GM23338 (cell line): ENCODE measurements at regions not wholly inside any gene's neighbourhood (a gene's known extent, or its start where the extent isn't known, plus 50 kb on each side); places are given as distances from the start of the nearest gene placed in this dataset.
A peak's percentile ranks its signal among the peaks of the same experiment; 100 is the strongest.

Source experiments
- ATAC-seq: fragments of 200-7000 bp; cut with Tn5 transposase; 3 replicates; pipeline ENCODE4 v1.9.1; 2020
- DNase-seq: peaks from one replicate; pipeline ENCODE4 v3.0.0-alpha.2; 2015; ENCODE audit warnings: low spot score
- H2AFZ ChIP-seq: fragments of 200-600 bp; sonication (generic); 2 replicates; pipeline ENCODE4 v1.8.0; 2016; ENCODE audit warnings: antibody characterized with exemption, mild to moderate bottlenecking, moderate library complexity
- H3F3A ChIP-seq: fragments of 200-600 bp; sonication (generic); replicated peaks from 2 replicates; pipeline ENCODE4 v1.8.0; 2017; ENCODE audit warnings: antibody characterized with exemption, mixed run types, low read depth
- H3K27ac ChIP-seq: fragments of 200-600 bp; sonication (generic); 2 replicates; pipeline ENCODE4 v1.6.1; 2016; ENCODE audit warnings: low read depth
- H3K27me3 ChIP-seq: fragments of 200-600 bp; sonication (generic); 2 replicates; pipeline ENCODE4 v1.8.0; 2016; ENCODE audit warnings: mild to moderate bottlenecking, mixed run types, moderate library complexity; ENCODE audit not compliant: insufficient read depth
- H3K36me3 ChIP-seq: fragments of 200-600 bp; sonication (generic); 2 replicates; pipeline ENCODE4 v1.8.0; 2016; ENCODE audit warnings: mild to moderate bottlenecking; ENCODE audit not compliant: insufficient read depth
- H3K4me1 ChIP-seq: fragments of 200-600 bp; sonication (generic); 2 replicates; pipeline ENCODE4 v1.8.0; 2016; ENCODE audit warnings: mild to moderate bottlenecking, moderate library complexity; ENCODE audit not compliant: insufficient read depth
- H3K4me2 ChIP-seq: fragments of 200-600 bp; sonication (generic); 2 replicates; pipeline ENCODE4 v1.7.1; 2017; ENCODE audit warnings: mixed run types
- H3K4me3 ChIP-seq: fragments of 200-600 bp; sonication (generic); 2 replicates; pipeline ENCODE4 v1.6.1; 2016; ENCODE audit warnings: mixed run types
- H3K79me2 ChIP-seq: fragments of 200-600 bp; sonication (generic); replicated peaks from 2 replicates; pipeline ENCODE4 v1.8.0; 2017; ENCODE audit warnings: mild to moderate bottlenecking; ENCODE audit not compliant: insufficient read depth
- H3K9me2 ChIP-seq: fragments of 200-600 bp; sonication (generic); 2 replicates; pipeline ENCODE4 v1.8.0; 2017; ENCODE audit not compliant: insufficient read depth
- H4K20me1 ChIP-seq: fragments of 200-600 bp; sonication (generic); replicated peaks from 2 replicates; pipeline ENCODE4 v1.8.0; 2017; ENCODE audit warnings: mild to moderate bottlenecking; ENCODE audit not compliant: insufficient read depth
- H3K27ac Mint-ChIP-seq: 2 replicates; pipeline ENCODE4 v1.8.0; 2020; ENCODE audit warnings: inconsistent platforms, mild to moderate bottlenecking, moderate library complexity, mixed read lengths
- H3K27me3 Mint-ChIP-seq: 3 replicates; pipeline ENCODE4 v1.8.0; 2022; ENCODE audit warnings: low read depth, mild to moderate bottlenecking, moderate library complexity, mixed read lengths, inconsistent platforms; ENCODE audit not compliant: insufficient read depth, poor library complexity
- H3K36me3 Mint-ChIP-seq: 3 replicates; pipeline ENCODE4 v1.8.0; 2021; ENCODE audit warnings: low read depth, mild to moderate bottlenecking, inconsistent platforms, moderate library complexity, mixed read lengths
- H3K4me1 Mint-ChIP-seq: 3 replicates; pipeline ENCODE4 v1.8.0; 2020; ENCODE audit warnings: mild to moderate bottlenecking, inconsistent platforms, mixed read lengths
- H3K4me3 Mint-ChIP-seq: 3 replicates; pipeline ENCODE4 v1.8.0; 2021; ENCODE audit warnings: moderate library complexity, mild to moderate bottlenecking, inconsistent platforms, mixed read lengths
- H3K9me3 Mint-ChIP-seq: 3 replicates; pipeline ENCODE4 v1.8.0; 2020; ENCODE audit warnings: moderate library complexity, mild to moderate bottlenecking, inconsistent platforms, mixed read lengths
- CREB1 ChIP-seq: fragments of 250-450 bp; sonication (Bioruptor Pico); IDR thresholded peaks from 2 replicates; pipeline ENCODE4 v1.5.0; 2020; ENCODE audit warnings: low read depth, mild to moderate bottlenecking, moderate library complexity
- EZH2 ChIP-seq: fragments of 200-600 bp; sonication (generic); IDR thresholded peaks from one replicate; pipeline ENCODE4 v1.8.0; 2017; ENCODE audit warnings: antibody characterized with exemption, mild to moderate bottlenecking, low read depth; ENCODE audit not compliant: unreplicated experiment
- EZH2phosphoT487 ChIP-seq: fragments of 200-600 bp; sonication (generic); IDR thresholded peaks from one replicate; pipeline ENCODE4 v1.8.1; 2018; ENCODE audit warnings: antibody characterized with exemption; ENCODE audit not compliant: unreplicated experiment
- JUNB ChIP-seq: IDR thresholded peaks from one replicate; pipeline ENCODE4 v1.6.1; 2016; ENCODE audit warnings: antibody characterized with exemption; ENCODE audit not compliant: unreplicated experiment
- NANOG ChIP-seq: IDR thresholded peaks from 2 replicates; pipeline ENCODE4 v1.6.1; 2016; ENCODE audit warnings: antibody characterized with exemption, borderline replicate concordance
- POLR2AphosphoS5 ChIP-seq: IDR thresholded peaks from 2 replicates; pipeline ENCODE4 v1.6.1; 2016; ENCODE audit warnings: antibody characterized with exemption, low read depth
- STAT1 ChIP-seq: IDR thresholded peaks from one replicate; pipeline ENCODE4 v1.6.1; 2016; ENCODE audit warnings: antibody characterized with exemption; ENCODE audit not compliant: unreplicated experiment
- ZNF114 ChIP-seq: fragments of 250-450 bp; sonication (Bioruptor Pico); IDR thresholded peaks from 2 replicates; pipeline ENCODE4 v1.5.0; 2020; ENCODE audit warnings: mild to moderate bottlenecking, moderate library complexity
- ZNF331 ChIP-seq: fragments of 250-450 bp; sonication (Bioruptor Pico); IDR thresholded peaks from 2 replicates; pipeline ENCODE4 v1.5.0; 2020; ENCODE audit warnings: low read depth, mild to moderate bottlenecking, moderate library complexity
- TF ChIP-seq, protein P1 (sequence below): IDR thresholded peaks from one replicate; pipeline ENCODE4 v1.6.1; 2018; ENCODE audit warnings: antibody characterized with exemption; ENCODE audit not compliant: unreplicated experiment
- TF ChIP-seq, protein P2 (sequence below): IDR thresholded peaks from 2 replicates; pipeline ENCODE4 v1.6.1; 2016; ENCODE audit warnings: antibody characterized with exemption
- TF ChIP-seq, protein P3 (sequence below), 2 experiments: fragments of 200-600 bp in 1 of 2; sonication (generic) in 1 of 2; conservative IDR thresholded peaks; 2 replicates each; pipeline versions ENCODE4 v1.5.1 to v1.6.1; 2016 to 2017; ENCODE audit warnings: antibody characterized with exemption in 2 of 2, low read depth in 2 of 2, mild to moderate bottlenecking in 2 of 2, moderate library complexity in 1 of 2
- TF ChIP-seq, protein P4 (sequence below): fragments of 250-450 bp; sonication (Bioruptor Pico); IDR thresholded peaks from 2 replicates; pipeline ENCODE4 v1.5.0; 2020; ENCODE audit warnings: mild to moderate bottlenecking, moderate library complexity

DNA sequence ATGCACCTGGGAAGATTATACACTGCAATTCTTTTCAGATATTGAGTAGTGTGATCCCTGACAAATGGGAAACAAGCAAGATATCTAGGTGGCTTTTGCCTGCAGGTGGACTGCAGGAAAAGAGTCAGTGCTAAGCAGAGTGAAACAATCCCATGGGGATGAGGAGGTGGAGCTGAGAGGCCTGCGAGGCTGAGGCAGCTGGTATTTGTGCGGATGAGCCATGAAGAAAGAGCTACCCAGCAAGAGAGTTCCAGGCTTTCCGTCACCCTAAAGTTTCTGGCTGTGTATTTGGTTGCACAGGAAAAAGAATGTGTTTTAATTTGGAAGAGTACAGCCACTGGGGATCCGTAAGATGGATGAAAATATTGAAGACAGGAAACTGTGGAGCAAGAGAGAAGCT is 714.1 kb upstream of the COBL start:
- Mint-ChIP-seq H3K27ac (no peak overlapping the region), H3K4me3 (no peak overlapping the region), H3K4me1 (peaks cover 4% of the 10 kb centered on the region; the same call in 2 of the 3 replicates), H3K27me3 (no peaks in the 10 kb centered on the region), H3K9me3 (peaks cover 19% of the 10 kb centered on the region), H3K36me3 (peaks cover 10% of the 10 kb centered on the region; the same call in 1 of the 3 replicates)
- peak overlapping the region; percentile 44; the same call in 1 of the 2 replicates for H2AFZ ChIP-seq
- H4K20me1 ChIP-seq, result no peaks in the 10 kb centered on the region
- H3K4me2 ChIP-seq, result no peak overlapping the region
- no peaks in the 10 kb centered on the region for H3F3A ChIP-seq
- H3K9me2 ChIP-seq, result peaks cover 7% of the 10 kb centered on the region; the same call in 1 of the 2 replicates
- peak; percentile 38; the same call in 1 of the 3 replicates for ATAC-seq
- no peak overlapping the region for H3K27ac ChIP-seq
- no peaks in the 10 kb centered on the region for H3K27me3 ChIP-seq
- no peak for DNase-seq
- H3K79me2 ChIP-seq, result no peaks in the 10 kb centered on the region
- no peaks in the 10 kb centered on the region for H3K36me3 ChIP-seq
- no peaks in the 10 kb centered on the region for H3K4me1 ChIP-seq
- H3K4me3 ChIP-seq, result no peak overlapping the region
- no peak for TF ChIP-seq POLR2AphosphoS5
- TF ChIP-seq EZH2, result no peak
- TF ChIP-seq STAT1, result no peak
- TF ChIP-seq, protein P1, sequence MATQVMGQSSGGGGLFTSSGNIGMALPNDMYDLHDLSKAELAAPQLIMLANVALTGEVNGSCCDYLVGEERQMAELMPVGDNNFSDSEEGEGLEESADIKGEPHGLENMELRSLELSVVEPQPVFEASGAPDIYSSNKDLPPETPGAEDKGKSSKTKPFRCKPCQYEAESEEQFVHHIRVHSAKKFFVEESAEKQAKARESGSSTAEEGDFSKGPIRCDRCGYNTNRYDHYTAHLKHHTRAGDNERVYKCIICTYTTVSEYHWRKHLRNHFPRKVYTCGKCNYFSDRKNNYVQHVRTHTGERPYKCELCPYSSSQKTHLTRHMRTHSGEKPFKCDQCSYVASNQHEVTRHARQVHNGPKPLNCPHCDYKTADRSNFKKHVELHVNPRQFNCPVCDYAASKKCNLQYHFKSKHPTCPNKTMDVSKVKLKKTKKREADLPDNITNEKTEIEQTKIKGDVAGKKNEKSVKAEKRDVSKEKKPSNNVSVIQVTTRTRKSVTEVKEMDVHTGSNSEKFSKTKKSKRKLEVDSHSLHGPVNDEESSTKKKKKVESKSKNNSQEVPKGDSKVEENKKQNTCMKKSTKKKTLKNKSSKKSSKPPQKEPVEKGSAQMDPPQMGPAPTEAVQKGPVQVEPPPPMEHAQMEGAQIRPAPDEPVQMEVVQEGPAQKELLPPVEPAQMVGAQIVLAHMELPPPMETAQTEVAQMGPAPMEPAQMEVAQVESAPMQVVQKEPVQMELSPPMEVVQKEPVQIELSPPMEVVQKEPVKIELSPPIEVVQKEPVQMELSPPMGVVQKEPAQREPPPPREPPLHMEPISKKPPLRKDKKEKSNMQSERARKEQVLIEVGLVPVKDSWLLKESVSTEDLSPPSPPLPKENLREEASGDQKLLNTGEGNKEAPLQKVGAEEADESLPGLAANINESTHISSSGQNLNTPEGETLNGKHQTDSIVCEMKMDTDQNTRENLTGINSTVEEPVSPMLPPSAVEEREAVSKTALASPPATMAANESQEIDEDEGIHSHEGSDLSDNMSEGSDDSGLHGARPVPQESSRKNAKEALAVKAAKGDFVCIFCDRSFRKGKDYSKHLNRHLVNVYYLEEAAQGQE, result no peak
- no peak for TF ChIP-seq JUNB
- no peak for TF ChIP-seq EZH2phosphoT487
- TF ChIP-seq CREB1 (CRISPR knock-in tag), result no peak
- TF ChIP-seq NANOG, result no peak
- TF ChIP-seq, protein P2, sequence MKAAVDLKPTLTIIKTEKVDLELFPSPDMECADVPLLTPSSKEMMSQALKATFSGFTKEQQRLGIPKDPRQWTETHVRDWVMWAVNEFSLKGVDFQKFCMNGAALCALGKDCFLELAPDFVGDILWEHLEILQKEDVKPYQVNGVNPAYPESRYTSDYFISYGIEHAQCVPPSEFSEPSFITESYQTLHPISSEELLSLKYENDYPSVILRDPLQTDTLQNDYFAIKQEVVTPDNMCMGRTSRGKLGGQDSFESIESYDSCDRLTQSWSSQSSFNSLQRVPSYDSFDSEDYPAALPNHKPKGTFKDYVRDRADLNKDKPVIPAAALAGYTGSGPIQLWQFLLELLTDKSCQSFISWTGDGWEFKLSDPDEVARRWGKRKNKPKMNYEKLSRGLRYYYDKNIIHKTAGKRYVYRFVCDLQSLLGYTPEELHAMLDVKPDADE, result no peak
- TF ChIP-seq, protein P3, sequence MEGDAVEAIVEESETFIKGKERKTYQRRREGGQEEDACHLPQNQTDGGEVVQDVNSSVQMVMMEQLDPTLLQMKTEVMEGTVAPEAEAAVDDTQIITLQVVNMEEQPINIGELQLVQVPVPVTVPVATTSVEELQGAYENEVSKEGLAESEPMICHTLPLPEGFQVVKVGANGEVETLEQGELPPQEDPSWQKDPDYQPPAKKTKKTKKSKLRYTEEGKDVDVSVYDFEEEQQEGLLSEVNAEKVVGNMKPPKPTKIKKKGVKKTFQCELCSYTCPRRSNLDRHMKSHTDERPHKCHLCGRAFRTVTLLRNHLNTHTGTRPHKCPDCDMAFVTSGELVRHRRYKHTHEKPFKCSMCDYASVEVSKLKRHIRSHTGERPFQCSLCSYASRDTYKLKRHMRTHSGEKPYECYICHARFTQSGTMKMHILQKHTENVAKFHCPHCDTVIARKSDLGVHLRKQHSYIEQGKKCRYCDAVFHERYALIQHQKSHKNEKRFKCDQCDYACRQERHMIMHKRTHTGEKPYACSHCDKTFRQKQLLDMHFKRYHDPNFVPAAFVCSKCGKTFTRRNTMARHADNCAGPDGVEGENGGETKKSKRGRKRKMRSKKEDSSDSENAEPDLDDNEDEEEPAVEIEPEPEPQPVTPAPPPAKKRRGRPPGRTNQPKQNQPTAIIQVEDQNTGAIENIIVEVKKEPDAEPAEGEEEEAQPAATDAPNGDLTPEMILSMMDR (conservative IDR thresholded peaks at IDR 0.05; ENCODE audit: low read depth in 2 of 2), result no peak
- no peak for TF ChIP-seq ZNF114 (CRISPR knock-in tag)
- no peak for TF ChIP-seq ZNF331 (CRISPR knock-in tag)
- TF ChIP-seq, protein P4, sequence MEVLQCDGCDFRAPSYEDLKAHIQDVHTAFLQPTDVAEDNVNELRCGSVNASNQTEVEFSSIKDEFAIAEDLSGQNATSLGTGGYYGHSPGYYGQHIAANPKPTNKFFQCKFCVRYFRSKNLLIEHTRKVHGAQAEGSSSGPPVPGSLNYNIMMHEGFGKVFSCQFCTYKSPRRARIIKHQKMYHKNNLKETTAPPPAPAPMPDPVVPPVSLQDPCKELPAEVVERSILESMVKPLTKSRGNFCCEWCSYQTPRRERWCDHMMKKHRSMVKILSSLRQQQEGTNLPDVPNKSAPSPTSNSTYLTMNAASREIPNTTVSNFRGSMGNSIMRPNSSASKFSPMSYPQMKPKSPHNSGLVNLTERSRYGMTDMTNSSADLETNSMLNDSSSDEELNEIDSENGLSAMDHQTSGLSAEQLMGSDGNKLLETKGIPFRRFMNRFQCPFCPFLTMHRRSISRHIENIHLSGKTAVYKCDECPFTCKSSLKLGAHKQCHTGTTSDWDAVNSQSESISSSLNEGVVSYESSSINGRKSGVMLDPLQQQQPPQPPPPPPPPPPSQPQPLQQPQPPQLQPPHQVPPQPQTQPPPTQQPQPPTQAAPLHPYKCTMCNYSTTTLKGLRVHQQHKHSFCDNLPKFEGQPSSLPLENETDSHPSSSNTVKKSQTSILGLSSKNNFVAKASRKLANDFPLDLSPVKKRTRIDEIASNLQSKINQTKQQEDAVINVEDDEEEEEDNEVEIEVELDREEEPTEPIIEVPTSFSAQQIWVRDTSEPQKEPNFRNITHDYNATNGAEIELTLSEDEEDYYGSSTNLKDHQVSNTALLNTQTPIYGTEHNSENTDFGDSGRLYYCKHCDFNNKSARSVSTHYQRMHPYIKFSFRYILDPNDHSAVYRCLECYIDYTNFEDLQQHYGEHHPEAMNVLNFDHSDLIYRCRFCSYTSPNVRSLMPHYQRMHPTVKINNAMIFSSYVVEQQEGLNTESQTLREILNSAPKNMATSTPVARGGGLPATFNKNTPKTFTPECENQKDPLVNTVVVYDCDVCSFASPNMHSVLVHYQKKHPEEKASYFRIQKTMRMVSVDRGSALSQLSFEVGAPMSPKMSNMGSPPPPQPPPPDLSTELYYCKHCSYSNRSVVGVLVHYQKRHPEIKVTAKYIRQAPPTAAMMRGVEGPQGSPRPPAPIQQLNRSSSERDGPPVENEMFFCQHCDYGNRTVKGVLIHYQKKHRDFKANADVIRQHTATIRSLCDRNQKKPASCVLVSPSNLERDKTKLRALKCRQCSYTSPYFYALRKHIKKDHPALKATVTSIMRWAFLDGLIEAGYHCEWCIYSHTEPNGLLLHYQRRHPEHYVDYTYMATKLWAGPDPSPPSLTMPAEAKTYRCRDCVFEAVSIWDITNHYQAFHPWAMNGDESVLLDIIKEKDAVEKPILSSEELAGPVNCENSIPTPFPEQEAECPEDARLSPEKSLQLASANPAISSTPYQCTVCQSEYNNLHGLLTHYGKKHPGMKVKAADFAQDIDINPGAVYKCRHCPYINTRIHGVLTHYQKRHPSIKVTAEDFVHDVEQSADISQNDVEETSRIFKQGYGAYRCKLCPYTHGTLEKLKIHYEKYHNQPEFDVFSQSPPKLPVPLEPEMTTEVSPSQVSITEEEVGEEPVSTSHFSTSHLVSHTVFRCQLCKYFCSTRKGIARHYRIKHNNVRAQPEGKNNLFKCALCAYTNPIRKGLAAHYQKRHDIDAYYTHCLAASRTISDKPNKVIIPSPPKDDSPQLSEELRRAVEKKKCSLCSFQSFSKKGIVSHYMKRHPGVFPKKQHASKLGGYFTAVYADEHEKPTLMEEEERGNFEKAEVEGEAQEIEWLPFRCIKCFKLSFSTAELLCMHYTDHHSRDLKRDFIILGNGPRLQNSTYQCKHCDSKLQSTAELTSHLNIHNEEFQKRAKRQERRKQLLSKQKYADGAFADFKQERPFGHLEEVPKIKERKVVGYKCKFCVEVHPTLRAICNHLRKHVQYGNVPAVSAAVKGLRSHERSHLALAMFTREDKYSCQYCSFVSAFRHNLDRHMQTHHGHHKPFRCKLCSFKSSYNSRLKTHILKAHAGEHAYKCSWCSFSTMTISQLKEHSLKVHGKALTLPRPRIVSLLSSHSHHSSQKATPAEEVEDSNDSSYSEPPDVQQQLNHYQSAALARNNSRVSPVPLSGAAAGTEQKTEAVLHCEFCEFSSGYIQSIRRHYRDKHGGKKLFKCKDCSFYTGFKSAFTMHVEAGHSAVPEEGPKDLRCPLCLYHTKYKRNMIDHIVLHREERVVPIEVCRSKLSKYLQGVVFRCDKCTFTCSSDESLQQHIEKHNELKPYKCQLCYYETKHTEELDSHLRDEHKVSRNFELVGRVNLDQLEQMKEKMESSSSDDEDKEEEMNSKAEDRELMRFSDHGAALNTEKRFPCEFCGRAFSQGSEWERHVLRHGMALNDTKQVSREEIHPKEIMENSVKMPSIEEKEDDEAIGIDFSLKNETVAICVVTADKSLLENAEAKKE, result no peak
